ENCODE measurements at regions not wholly inside any gene's neighbourhood (a gene's known extent, or its start where the extent isn't known, plus 50 kb on each side); places are given as distances from the start of the nearest gene placed in this dataset.
"Not testable (repeated sequence)": the region's sequence is repeated elsewhere in the genome, so short reads cannot be mapped to it uniquely, and the experiment has no call there.

DNA sequence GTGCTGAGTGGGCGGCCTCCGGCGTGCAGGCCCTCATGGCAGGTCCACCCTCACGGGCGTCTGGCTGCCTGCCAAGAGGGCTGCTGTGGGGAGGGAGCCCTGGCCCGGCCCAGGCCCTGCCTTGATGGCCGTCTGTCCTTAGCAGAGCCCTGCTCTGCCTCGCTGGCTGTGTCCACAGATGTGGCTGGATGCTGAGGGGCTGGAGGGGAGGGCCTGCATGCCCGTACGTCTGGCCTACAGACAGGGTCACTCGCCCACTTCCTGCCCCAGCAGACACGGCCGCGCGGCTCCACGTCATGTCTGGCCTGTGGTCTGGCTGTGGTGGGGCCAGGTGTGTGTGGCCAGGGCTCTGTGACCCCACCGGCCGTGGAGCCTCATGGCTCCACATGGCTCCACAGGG is 186.3 kb downstream of the TMEM121 start:
- H3K9ac ChIP-seq (ENCODE audit: low read length); H3K4me1 ChIP-seq (ENCODE audit: control insufficient read depth, insufficient read depth, low read length); H3K4me3 ChIP-seq (ENCODE audit: low read length); H3K9me3 ChIP-seq (ENCODE audit: control insufficient read depth, low read length); H3K36me3 ChIP-seq (ENCODE audit: control insufficient read depth, insufficient read depth, low read length); H3K27me3 ChIP-seq (ENCODE audit: control insufficient read depth, insufficient read depth, low read length): not testable (repeated sequence)

DNA sequence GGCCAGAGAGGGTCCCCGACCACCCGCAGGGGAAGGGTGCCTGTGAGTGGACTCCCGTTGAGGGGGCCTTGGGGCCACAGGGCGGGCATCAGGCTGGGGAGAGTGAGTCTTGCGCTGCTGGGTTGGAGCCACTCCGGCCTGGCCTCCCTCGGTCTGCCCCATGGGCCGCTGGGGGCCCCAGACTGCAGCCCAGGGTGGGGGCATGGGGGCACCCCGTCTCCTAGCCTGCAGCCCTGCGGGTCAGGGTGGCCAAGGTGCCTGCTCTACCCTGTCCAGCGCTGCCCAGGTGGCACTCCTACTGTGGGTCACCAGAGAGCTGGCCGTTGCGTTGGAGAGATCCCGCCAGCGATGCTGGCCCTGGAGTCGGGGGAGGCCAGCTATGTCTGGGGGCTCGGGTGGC is 186.8 kb downstream of the TMEM121 start:
- H3K9ac ChIP-seq (ENCODE audit: low read length); H3K27me3 ChIP-seq (ENCODE audit: control insufficient read depth, insufficient read depth, low read length); H3K4me1 ChIP-seq (ENCODE audit: control insufficient read depth, insufficient read depth, low read length); H3K4me3 ChIP-seq (ENCODE audit: low read length); H3K9me3 ChIP-seq (ENCODE audit: control insufficient read depth, low read length); H3K36me3 ChIP-seq (ENCODE audit: control insufficient read depth, insufficient read depth, low read length): not testable (repeated sequence)

DNA sequence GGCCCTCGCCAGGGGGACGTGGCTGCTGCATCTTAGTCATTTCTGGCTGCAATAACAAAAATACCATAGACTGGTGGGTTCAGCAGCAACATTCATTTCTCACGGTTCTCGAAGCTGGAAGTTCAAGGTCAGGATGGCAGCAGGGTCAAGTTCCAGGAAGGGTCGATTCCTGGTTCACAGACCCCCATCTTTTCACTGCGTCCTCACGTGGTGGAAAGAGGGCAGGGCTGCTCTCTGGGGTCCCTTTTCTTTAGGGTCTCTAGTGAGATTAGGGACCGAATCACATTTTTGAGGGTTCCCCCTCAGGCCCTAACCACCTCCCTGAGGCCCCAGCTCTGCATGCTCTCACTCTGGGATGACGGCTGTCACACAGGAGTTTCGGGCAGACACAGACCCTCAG is 187.5 kb downstream of the TMEM121 start:
- not testable (repeated sequence) for H3K4me3 ChIP-seq (ENCODE audit: low read length); H3K36me3 ChIP-seq (ENCODE audit: control insufficient read depth, insufficient read depth, low read length); H3K27me3 ChIP-seq (ENCODE audit: control insufficient read depth, insufficient read depth, low read length); H3K9me3 ChIP-seq (ENCODE audit: control insufficient read depth, low read length); H3K4me1 ChIP-seq (ENCODE audit: control insufficient read depth, insufficient read depth, low read length); H3K9ac ChIP-seq (ENCODE audit: low read length)

DNA sequence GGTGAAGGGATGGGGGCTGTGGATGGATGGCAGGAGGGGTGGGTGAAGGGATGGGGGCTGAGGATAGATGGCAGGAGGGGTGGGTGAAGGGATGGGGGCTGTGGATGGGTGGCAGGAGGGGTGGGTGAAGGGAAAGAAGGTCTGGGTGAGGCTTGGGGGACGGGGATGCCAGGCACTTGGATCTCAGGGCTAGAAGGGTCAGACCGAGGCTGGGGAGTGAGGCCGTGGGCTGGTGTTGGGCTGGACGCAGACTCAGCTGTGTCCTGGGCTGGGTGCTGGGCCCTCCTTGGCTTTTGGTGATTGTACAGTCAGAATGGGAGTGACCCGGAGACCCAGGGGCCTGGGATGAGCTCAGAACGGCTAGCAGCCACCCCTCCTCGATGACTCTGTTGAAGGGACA is 192.4 kb downstream of the TMEM121 start:
- H3K9me3 ChIP-seq (ENCODE audit: control insufficient read depth, low read length); H3K9ac ChIP-seq (ENCODE audit: low read length); H3K27me3 ChIP-seq (ENCODE audit: control insufficient read depth, insufficient read depth, low read length); H3K4me3 ChIP-seq (ENCODE audit: low read length); H3K36me3 ChIP-seq (ENCODE audit: control insufficient read depth, insufficient read depth, low read length); H3K4me1 ChIP-seq (ENCODE audit: control insufficient read depth, insufficient read depth, low read length): not testable (repeated sequence)

DNA sequence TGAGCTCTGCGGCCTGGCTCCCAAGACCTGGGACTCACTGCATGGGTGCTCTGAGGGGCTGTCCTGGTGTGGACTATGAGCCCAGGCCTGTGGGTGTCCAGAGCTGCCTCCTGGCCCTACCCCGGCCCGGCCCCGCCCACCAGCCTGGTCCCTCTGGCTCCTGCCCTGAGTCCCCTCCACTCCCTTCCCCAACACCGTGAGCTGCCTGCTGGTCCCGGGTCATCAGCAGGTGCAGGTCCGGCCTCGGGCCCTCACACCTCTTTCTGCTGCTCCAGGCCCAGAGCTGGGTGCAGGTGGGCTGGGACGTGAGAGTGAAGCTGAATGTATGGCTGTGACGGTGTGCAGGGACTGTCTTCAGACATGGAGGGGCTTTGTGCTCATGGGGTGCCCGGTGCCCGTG is 193.7 kb downstream of the TMEM121 start:
- H3K9ac ChIP-seq (ENCODE audit: low read length); H3K4me1 ChIP-seq (ENCODE audit: control insufficient read depth, insufficient read depth, low read length); H3K36me3 ChIP-seq (ENCODE audit: control insufficient read depth, insufficient read depth, low read length); H3K27me3 ChIP-seq (ENCODE audit: control insufficient read depth, insufficient read depth, low read length); H3K4me3 ChIP-seq (ENCODE audit: low read length); H3K9me3 ChIP-seq (ENCODE audit: control insufficient read depth, low read length): not testable (repeated sequence)

DNA sequence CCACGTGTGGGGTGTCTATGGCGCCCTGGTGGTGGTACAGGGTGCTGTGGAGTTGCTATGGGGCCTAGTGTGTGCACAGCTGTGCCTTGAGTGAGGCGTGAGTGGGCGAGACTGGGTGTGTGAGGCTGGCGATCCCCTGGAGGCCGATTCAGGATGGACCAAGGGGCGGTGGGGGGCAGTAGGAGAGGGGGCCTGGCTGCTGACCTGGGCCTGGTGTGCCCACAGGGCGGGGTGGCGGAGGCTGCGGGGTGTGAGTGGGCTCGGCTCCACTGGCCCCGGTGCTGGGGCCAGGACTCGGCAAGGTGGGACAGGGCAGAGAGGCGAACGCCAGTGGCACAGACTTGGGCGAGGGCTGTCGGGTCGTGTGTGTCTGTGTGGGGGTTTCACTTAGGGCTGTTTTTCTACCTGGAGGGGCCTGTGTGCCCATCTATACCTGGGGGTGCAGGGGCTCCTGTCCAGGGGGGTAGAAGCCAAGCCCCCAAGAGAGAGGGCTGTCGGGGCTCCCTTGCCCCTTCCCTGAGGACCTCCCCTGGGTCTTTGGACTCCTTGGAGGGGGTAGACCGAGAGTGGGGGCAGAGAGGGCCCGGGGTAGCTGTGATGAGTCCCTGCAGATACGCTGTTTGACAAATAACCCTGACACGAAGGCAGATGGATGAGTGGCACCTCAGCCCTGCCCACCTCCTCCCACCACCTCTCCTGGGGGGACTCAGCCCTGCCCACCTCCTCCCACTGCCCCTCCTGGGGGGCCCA is 194.6 kb downstream of the TMEM121 start:
- H3K36me3 ChIP-seq (ENCODE audit: control insufficient read depth, insufficient read depth, low read length) = not testable (repeated sequence)

DNA sequence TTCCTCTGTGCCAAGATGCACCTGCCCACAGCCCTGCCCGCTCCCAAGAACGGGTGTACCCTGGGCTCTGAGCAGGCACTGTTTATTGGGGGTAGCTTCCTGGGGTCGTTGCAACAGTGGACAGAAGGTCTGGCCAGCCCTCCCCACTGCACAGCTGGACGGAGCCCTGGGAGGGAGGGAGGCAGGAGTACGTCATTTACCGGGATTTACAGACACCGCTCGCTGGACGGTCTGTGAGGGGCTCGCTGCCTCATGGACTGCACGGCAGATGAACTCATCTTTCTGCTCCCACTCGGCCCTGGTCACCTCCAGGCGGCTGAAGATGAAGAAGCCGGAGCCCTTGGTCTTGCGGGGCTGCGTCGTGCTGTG is 195.2 kb downstream of the TMEM121 start:
- not testable (repeated sequence) for H3K36me3 ChIP-seq (ENCODE audit: control insufficient read depth, insufficient read depth, low read length); H3K9me3 ChIP-seq (ENCODE audit: control insufficient read depth, low read length); H3K4me3 ChIP-seq (ENCODE audit: low read length); H3K27me3 ChIP-seq (ENCODE audit: control insufficient read depth, insufficient read depth, low read length); H3K4me1 ChIP-seq (ENCODE audit: control insufficient read depth, insufficient read depth, low read length); H3K9ac ChIP-seq (ENCODE audit: low read length)

More for the DNA sequence above, 194.6 kb downstream of the TMEM121 start:
- H3K4me1 ChIP-seq (ENCODE audit: control insufficient read depth, insufficient read depth, low read length); H3K9me3 ChIP-seq (ENCODE audit: control insufficient read depth, low read length); H3K9ac ChIP-seq (ENCODE audit: low read length); H3K27me3 ChIP-seq (ENCODE audit: control insufficient read depth, insufficient read depth, low read length); H3K4me3 ChIP-seq (ENCODE audit: low read length): not testable (repeated sequence)

DNA sequence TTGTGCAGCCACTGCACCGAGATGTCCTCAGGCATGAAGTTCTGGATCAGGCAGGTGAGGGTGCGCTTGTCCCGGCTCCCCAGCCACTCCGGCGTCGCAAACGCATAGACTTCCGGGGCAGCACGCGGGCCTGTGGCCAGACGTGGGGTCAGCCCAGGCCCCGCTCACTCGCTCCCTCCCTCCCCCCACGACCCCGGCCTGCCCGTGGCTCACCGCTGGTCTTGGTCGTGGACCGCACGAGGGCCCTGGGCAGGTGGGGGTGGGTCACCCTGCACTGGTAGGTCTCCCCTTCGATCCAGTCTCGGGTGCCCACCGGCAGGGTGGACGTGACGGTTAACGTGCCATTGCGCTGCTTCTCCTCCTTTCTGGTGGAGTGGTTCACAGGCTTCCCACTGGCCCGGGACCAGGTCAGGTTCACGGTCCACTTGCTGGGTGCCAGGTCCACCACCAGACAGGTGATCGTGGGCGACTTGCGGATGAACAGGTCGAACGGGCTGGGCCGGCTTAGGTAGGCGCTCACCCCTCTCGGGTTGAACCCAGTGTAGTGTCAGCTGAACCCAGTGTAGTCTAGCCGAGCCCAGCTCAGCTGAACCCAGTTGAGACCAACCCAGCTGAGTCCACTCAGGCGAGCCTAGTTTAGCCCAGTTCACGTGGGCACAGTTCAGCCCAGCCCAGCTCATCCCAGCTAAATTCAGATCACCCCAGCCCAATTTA is 195.8 kb downstream of the TMEM121 start:
- H3K27me3 ChIP-seq (ENCODE audit: control insufficient read depth, insufficient read depth, low read length); H3K36me3 ChIP-seq (ENCODE audit: control insufficient read depth, insufficient read depth, low read length); H3K4me1 ChIP-seq (ENCODE audit: control insufficient read depth, insufficient read depth, low read length); H3K9ac ChIP-seq (ENCODE audit: low read length); H3K4me3 ChIP-seq (ENCODE audit: low read length); H3K9me3 ChIP-seq (ENCODE audit: control insufficient read depth, low read length): not testable (repeated sequence)

DNA sequence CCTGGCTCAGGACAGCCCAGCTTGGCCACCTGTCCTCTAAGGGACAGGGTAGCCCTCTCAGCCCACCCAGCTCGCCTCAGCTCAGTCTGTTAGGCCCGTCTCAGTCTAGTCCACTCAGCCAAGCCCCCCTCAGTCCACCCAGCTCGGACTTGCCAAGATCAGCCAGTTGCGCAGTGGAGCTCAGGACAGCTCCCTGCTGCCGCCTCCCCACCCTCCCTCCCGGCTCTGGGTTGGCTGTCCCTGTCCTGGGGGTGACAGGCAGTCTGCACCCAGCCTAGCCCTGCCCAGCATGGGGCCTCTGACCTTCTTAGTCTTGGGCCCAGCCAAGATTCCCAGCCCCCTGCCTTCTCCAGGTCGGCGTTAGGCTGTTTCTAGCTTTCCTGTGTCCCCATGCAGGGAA is 196.9 kb downstream of the TMEM121 start:
- H3K36me3 ChIP-seq (ENCODE audit: control insufficient read depth, insufficient read depth, low read length); H3K27me3 ChIP-seq (ENCODE audit: control insufficient read depth, insufficient read depth, low read length); H3K9ac ChIP-seq (ENCODE audit: low read length); H3K4me3 ChIP-seq (ENCODE audit: low read length); H3K4me1 ChIP-seq (ENCODE audit: control insufficient read depth, insufficient read depth, low read length); H3K9me3 ChIP-seq (ENCODE audit: control insufficient read depth, low read length): not testable (repeated sequence)

DNA sequence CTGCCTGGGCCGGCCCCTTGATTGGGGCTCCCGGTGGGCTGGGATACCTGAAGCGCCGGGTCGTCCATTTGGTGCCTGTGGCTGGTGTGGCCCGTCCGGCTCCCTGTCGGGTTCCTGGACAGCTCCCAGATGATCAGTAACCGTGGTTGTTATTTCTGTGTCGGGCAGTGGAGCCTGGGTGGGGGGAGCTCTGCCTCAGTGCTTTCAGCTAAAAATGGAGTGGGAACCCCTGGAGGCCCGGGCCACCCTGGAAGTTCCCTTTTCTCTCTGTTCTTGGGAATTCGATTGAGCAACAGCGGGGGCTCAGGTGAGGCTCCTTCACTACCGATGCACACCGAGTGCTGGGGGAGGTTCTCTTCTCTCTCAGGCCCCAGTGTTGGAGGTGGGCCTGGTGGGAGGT is 197.4 kb downstream of the TMEM121 start:
- H3K9ac ChIP-seq (ENCODE audit: low read length); H3K4me3 ChIP-seq (ENCODE audit: low read length); H3K27me3 ChIP-seq (ENCODE audit: control insufficient read depth, insufficient read depth, low read length); H3K4me1 ChIP-seq (ENCODE audit: control insufficient read depth, insufficient read depth, low read length); H3K9me3 ChIP-seq (ENCODE audit: control insufficient read depth, low read length); H3K36me3 ChIP-seq (ENCODE audit: control insufficient read depth, insufficient read depth, low read length): not testable (repeated sequence)

DNA sequence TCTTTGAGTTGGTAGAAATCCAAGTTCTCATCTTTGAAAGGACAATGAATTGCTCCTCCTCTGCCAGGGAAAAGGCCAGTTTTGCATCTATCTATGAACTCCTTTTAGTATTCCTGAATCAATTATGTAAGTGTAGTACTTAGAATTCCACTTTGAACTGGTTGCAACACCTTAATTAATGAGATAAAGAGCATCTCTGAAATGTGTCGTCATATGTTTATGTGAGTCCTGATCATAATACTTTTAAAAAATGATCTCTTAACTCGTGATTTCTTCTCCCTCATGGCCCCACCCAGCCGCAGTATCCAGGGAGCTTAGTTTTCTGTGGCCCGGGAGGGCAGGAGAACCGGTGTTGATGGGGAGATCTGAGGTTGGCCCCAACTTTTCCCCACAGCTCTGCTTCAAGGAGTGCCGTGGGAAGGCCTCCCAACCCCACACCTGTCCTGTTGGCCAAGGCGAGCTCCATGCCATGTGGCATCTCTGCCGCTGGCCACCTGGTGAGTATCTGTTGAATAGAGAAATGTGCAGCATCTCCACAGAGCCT is 203.5 kb downstream of the TMEM121 start:
- H3K36me3 ChIP-seq (ENCODE audit: control insufficient read depth, insufficient read depth, low read length); H3K9ac ChIP-seq (ENCODE audit: low read length); H3K4me3 ChIP-seq (ENCODE audit: low read length); H3K27me3 ChIP-seq (ENCODE audit: control insufficient read depth, insufficient read depth, low read length); H3K4me1 ChIP-seq (ENCODE audit: control insufficient read depth, insufficient read depth, low read length); H3K9me3 ChIP-seq (ENCODE audit: control insufficient read depth, low read length): not testable (repeated sequence)

DNA sequence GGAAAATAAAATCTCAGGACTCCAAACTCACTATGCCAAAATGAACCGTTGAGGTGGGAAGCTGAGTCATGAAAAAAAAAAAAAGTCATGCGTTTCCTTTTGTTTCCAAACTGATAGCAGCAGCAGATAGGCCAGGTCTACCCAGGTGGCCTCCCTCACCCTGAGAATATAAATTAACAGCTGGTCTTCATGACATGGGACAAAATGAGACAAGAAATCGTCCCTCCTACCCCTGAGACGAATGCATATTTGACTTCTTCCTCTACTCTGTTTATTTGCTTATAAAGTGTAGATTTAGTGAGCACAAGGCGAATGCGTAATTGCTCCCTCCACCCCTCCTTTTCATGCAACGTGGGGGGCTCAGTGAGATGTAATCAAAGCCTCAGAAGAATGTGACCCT is 204.3 kb downstream of the TMEM121 start:
- not testable (repeated sequence) for H3K9ac ChIP-seq (ENCODE audit: low read length); H3K9me3 ChIP-seq (ENCODE audit: control insufficient read depth, low read length); H3K27me3 ChIP-seq (ENCODE audit: control insufficient read depth, insufficient read depth, low read length); H3K4me1 ChIP-seq (ENCODE audit: control insufficient read depth, insufficient read depth, low read length); H3K4me3 ChIP-seq (ENCODE audit: low read length); H3K36me3 ChIP-seq (ENCODE audit: control insufficient read depth, insufficient read depth, low read length)
